Testis (tissue), 2 donors: ENCODE measurements at regions not wholly inside any gene's neighbourhood (a gene's known extent, or its start where the extent isn't known, plus 50 kb on each side); places are given as distances from the start of the nearest gene placed in this dataset.
"Not testable (repeated sequence)": the region's sequence is repeated elsewhere in the genome, so short reads cannot be mapped to it uniquely, and the experiment has no call there.

Experiments used
- DNase-seq: peaks from one replicate; pipeline ENCODE4 v3.0.0-alpha.2; 2019
- H3K27ac ChIP-seq, 2 donors: fragments of 200-600 bp; sonication (generic); one replicate each; pipeline ENCODE4 v1.5.1; 2019
- H3K27me3 ChIP-seq: fragments of 200-600 bp; sonication (generic); one replicate; pipeline ENCODE4 v1.5.1; 2019
- H3K36me3 ChIP-seq: fragments of 200-600 bp; sonication (generic); one replicate; pipeline ENCODE4 v1.5.1; 2017; ENCODE audit warnings: low read depth; ENCODE audit errors: missing control alignments
- H3K4me1 ChIP-seq: fragments of 200-600 bp; sonication (generic); one replicate; pipeline ENCODE4 v1.5.1; 2019
- H3K4me3 ChIP-seq, 2 donors: fragments of 200-600 bp; sonication (generic); one replicate each; pipeline ENCODE4 v1.5.1; 2017 to 2019
- H3K9me3 ChIP-seq: fragments of 200-600 bp; sonication (generic); one replicate; pipeline ENCODE4 v1.5.1; 2017
- POLR2A ChIP-seq: fragments of 450-650 bp; IDR thresholded peaks from one replicate; pipeline ENCODE4 v1.6.1; 2017; ENCODE audit warnings: antibody characterized with exemption, mild to moderate bottlenecking, moderate library complexity
- WGBS, 2 donors: methylation state at CpG; one replicate each; pipeline ENCODE4 v1.1.5; 2018; 5-methylcytosine and 5-hydroxymethylcytosine counted together
- intact Hi-C: fragments of 100-400 bp; cut with DNase I; formaldehyde crosslinking; loops from one replicate; pipeline ENCODE4 v1.15.1; 2023; ENCODE audit warnings: low total_unique reads
- TF ChIP-seq, protein P1 (sequence below), 3 experiments: fragments of 450-650 bp in 2 of 3; fragments of 200-600 bp in 1 of 3; sonication (generic) in 1 of 3; IDR thresholded peaks; one replicate each; pipeline ENCODE4 v1.5.1; 2016 to 2019; ENCODE audit warnings: antibody characterized with exemption in 3 of 3, mild to moderate bottlenecking in 2 of 3, moderate library complexity in 1 of 3

DNA sequence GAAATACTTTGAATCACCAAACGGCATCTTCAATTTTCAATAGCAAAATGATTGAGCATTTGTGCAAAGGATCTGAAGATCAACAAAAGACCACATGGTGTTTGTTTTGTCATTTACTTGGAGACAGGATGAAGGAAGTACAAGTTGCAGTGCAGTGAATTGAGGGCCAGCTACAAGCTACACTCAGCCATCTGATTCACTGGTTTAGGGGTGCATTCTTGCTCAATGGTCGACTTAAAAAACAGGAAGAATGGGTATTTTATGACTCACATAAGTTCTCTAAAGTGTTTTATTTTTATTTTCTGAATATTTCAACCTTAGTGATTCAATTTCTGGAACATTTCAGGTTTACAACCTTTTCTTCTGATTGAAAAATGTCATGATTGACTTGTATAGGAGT, 412.1 kb upstream of the ADAMTSL1 start:
- no peaks in the 10 kb centered on the region for H3K36me3 ChIP-seq
- H3K4me3 ChIP-seq = no peak overlapping the region
- no peak overlapping the region for H3K27ac ChIP-seq
- 31 to 61% methylated on average over 2 of the region's 2 CpGs for WGBS, 2 donors
- H3K27me3 ChIP-seq = no peaks in the 10 kb centered on the region
- no peaks in the 10 kb centered on the region for H3K9me3 ChIP-seq
- peaks cover 16% of the 10 kb centered on the region for H3K4me1 ChIP-seq
- TF ChIP-seq, protein P1, sequence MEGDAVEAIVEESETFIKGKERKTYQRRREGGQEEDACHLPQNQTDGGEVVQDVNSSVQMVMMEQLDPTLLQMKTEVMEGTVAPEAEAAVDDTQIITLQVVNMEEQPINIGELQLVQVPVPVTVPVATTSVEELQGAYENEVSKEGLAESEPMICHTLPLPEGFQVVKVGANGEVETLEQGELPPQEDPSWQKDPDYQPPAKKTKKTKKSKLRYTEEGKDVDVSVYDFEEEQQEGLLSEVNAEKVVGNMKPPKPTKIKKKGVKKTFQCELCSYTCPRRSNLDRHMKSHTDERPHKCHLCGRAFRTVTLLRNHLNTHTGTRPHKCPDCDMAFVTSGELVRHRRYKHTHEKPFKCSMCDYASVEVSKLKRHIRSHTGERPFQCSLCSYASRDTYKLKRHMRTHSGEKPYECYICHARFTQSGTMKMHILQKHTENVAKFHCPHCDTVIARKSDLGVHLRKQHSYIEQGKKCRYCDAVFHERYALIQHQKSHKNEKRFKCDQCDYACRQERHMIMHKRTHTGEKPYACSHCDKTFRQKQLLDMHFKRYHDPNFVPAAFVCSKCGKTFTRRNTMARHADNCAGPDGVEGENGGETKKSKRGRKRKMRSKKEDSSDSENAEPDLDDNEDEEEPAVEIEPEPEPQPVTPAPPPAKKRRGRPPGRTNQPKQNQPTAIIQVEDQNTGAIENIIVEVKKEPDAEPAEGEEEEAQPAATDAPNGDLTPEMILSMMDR (IDR thresholded peaks at IDR 0.05) = no peak
- no peak for TF ChIP-seq POLR2A
- intact Hi-C loops = no loop called here
- DNase-seq = no peak

GRCh38 chr9:18063856-18064390, 410.0 kb upstream of the ADAMTSL1 start:
- no peak overlapping the region for H3K27ac ChIP-seq
- no peaks in the 10 kb centered on the region for H3K9me3 ChIP-seq
- DNase-seq = no peak
- H3K4me3 ChIP-seq = no peak overlapping the region
- WGBS, 2 donors = 43 to 53% methylated on average over 6 of the region's 6 CpGs
- no peaks in the 10 kb centered on the region for H3K27me3 ChIP-seq
- intact Hi-C loops = no loop called here
- no peak for TF ChIP-seq POLR2A
- TF ChIP-seq, protein P1 (IDR thresholded peaks at IDR 0.05) = no peak
- H3K36me3 ChIP-seq = no peaks in the 10 kb centered on the region
- H3K4me1 ChIP-seq = peaks cover 12% of the 10 kb centered on the region

DNA sequence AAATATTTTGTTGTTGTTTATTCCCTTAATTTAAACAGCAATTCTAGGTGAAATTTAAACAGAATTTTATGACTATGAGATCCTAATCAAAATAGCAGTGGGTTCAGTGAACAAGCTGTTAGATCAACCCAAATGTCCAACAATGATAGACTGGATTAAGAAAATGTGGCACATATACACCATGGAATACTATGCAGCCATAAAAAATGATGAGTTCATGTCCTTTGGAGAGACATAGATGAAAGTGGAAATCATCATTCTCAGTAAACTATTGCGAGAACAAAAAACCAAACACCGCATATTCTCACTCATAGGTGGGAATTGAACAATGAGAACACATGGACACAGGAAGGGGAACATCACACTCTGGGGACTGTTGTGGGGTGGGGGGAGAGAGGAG, 407.3 kb upstream of the ADAMTSL1 start:
- 98% methylated on average over 2 of the region's 2 CpGs for WGBS, 2 donors
- intact Hi-C loops, H3K4me3 ChIP-seq, DNase-seq, H3K36me3 ChIP-seq, H3K4me1 ChIP-seq, H3K27ac ChIP-seq, H3K27me3 ChIP-seq, H3K9me3 ChIP-seq: not testable (repeated sequence)

DNA sequence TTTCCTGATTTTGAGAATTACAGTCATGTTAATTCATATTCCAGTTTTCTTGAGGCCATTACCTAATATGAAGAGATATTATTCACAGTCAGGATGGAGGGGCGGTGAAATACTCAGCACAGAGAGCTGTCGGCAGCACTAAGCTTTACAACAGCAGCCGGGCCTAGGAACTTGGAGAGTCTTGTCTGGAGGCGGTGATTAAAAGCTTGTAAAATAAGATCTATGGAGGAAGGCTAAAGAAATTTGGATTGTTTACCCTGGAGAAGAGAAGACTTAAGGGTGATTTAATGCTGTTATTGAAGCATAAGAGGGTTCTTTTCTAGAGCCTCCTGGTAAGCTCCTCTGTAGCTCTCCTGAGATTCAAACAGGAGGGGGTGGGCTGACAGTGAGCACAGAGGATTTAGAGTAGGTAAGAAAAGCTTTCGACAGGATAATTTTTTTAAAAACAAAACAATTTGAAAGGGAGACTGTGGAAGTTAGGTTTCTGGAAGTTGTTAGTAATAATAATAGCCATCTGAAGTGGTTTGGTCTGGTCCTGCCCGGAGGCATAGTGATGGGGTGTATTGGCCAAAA, 406.3 kb upstream of the ADAMTSL1 start:
- Histone ChIP-seq H3K27ac (no peak overlapping the region), H3K9me3 (no peaks in the 10 kb centered on the region), H3K36me3 (no peaks in the 10 kb centered on the region), H3K27me3 (no peaks in the 10 kb centered on the region), H3K4me1 (peaks cover 5% of the 10 kb centered on the region), H3K4me3 (no peak overlapping the region)
- DNase-seq = no peak
- 82 to 87% methylated on average over 6 of the region's 6 CpGs for WGBS, 2 donors
- intact Hi-C loops = no loop called here
- TF ChIP-seq POLR2A = no peak
- TF ChIP-seq, protein P1 (IDR thresholded peaks at IDR 0.05) = no peak

- TF ChIP-seq POLR2A = no peak
- TF ChIP-seq, protein P1 (IDR thresholded peaks at IDR 0.05) = no peak
- no peak overlapping the region for H3K27ac ChIP-seq
These were observed 405.1 kb upstream of the ADAMTSL1 start for GRCh38 chr9:18068900-18069299.

More at GRCh38 chr9:18068900-18069299, 405.1 kb upstream of the ADAMTSL1 start:
- Histone ChIP-seq H3K27me3 (no peaks in the 10 kb centered on the region), H3K4me3 (no peak overlapping the region), H3K9me3 (no peaks in the 10 kb centered on the region), H3K4me1 (peaks cover 12% of the 10 kb centered on the region), H3K36me3 (no peaks in the 10 kb centered on the region)
- intact Hi-C loops = no loop called here
- no peak for DNase-seq
- 81 to 95% methylated on average over 3 of the region's 3 CpGs for WGBS, 2 donors
